ENCODE measurements at regions not wholly inside any gene's neighbourhood (a gene's known extent, or its start where the extent isn't known, plus 50 kb on each side); places are given as distances from the start of the nearest gene placed in this dataset.
A peak's percentile ranks its signal among the peaks of the same experiment; 100 is the strongest.

GRCh38 chr5:135269931-135270421 lies 129.1 kb downstream of the MACROH2A1 start:
- no TSS peak for BruUV-seq (replicated peaks)
- H3K79me2 ChIP-seq (ENCODE audit: control insufficient read depth, insufficient read depth, low read length), result no peaks in the 10 kb centered on the region
- no peak overlapping the region for H3K4me3 ChIP-seq (replicated peaks in 1 of 3; ENCODE audit: insufficient read depth in 1 of 3, low read depth in 1 of 3, low read length in 3 of 3)
- TF ChIP-seq CTCF (IDR thresholded peaks at IDR 0.05; ENCODE audit: extremely low read depth in 1 of 2, insufficient read depth in 1 of 2, low read depth in 1 of 2, low read length in 2 of 2) (no peak), FOS (IDR thresholded peaks at IDR 0.05; ENCODE audit: borderline replicate concordance, insufficient read depth, low read length) (no peak), MYC (IDR thresholded peaks at IDR 0.05; ENCODE audit: low read depth, low read length) (no peak), GATA2 (IDR thresholded peaks at IDR 0.05; ENCODE audit: insufficient read depth, insufficient read length, low read depth, low read length) (no peak), JUN (IDR thresholded peaks at IDR 0.05; ENCODE audit: borderline replicate concordance, insufficient read depth, insufficient read length, low read depth) (no peak), POLR2A (IDR thresholded peaks at IDR 0.05; ENCODE audit: low read depth, low read length) (no peak), POLR2AphosphoS5 (IDR thresholded peaks at IDR 0.05; ENCODE audit: insufficient read depth, low read depth, low read length) (no peak), MAX (IDR thresholded peaks at IDR 0.05; ENCODE audit: insufficient read depth, insufficient read length) (no peak), EZH2 (IDR thresholded peaks at IDR 0.05; ENCODE audit: borderline replicate concordance, low read depth, low read length, severe bottlenecking) (no peak)
- H2AFZ ChIP-seq (ENCODE audit: low read depth, low read length), result peak overlapping the region; percentile 98
- no peaks in the 10 kb centered on the region for H3K27me3 ChIP-seq (ENCODE audit: control insufficient read depth in 2 of 2, insufficient read depth in 2 of 2, low read length in 2 of 2)
- dilution Hi-C loops (cut with MboI; ENCODE audit: extremely low pct_ligation_motif_present, low sequenced_read_pairs), result no loop called here
- H3K4me2 ChIP-seq (ENCODE audit: insufficient read depth, low read length), result no peak overlapping the region
- POLR2A ChIA-PET, result no interaction called here
- DNase-seq (ENCODE audit: low read depth, low spot score) (no peak), FAIRE-seq (no peak)
- peak overlapping the region; percentile 75 for H3K27ac ChIP-seq (ENCODE audit: insufficient read depth, low read depth, low read length)
- intact Hi-C loops (cut with micrococcal nuclease), result loop anchor here (5.0 kb wide), 1 partner anchor 127 kb away; the partner anchor contains the start of gene MACROH2A1
- no peaks in the 10 kb centered on the region for H3K9me1 ChIP-seq (replicated peaks; ENCODE audit: control insufficient read depth, extremely low read depth, insufficient read depth, low read length)
- H3K9ac ChIP-seq (replicated peaks; ENCODE audit: extremely low read depth, insufficient read depth, low read length), result no peak overlapping the region
- CTCF ChIA-PET, result interaction anchor here (1.0 to 1.3 kb wide), 2 partner anchors 23 to 61 kb away, joined by 4 read pairs; no protein-coding TSS in a partner anchor
- no peaks in the 10 kb centered on the region for H3K36me3 ChIP-seq (ENCODE audit: control insufficient read depth in 2 of 2, extremely low read depth in 1 of 2, insufficient read depth in 2 of 2, low read length in 2 of 2)
- no peaks in the 10 kb centered on the region for H3K9me3 ChIP-seq (replicated peaks; ENCODE audit: control insufficient read depth, insufficient read depth, low read length)
- peaks cover 14% of the 10 kb centered on the region for H3K4me1 ChIP-seq (ENCODE audit: control insufficient read depth, extremely low read depth, insufficient read depth, low read length)
- H4K20me1 ChIP-seq (replicated peaks; ENCODE audit: control insufficient read depth, extremely low read depth, insufficient read depth, low read length), result no peaks in the 10 kb centered on the region
